ENCODE measurements at regions not wholly inside any gene's neighbourhood (a gene's known extent, or its start where the extent isn't known, plus 50 kb on each side); places are given as distances from the start of the nearest gene placed in this dataset.

GRCh38 chrX:110531873-110532580 is 173.4 kb downstream of the RTL9 start:
- TF ChIP-seq, protein P1, sequence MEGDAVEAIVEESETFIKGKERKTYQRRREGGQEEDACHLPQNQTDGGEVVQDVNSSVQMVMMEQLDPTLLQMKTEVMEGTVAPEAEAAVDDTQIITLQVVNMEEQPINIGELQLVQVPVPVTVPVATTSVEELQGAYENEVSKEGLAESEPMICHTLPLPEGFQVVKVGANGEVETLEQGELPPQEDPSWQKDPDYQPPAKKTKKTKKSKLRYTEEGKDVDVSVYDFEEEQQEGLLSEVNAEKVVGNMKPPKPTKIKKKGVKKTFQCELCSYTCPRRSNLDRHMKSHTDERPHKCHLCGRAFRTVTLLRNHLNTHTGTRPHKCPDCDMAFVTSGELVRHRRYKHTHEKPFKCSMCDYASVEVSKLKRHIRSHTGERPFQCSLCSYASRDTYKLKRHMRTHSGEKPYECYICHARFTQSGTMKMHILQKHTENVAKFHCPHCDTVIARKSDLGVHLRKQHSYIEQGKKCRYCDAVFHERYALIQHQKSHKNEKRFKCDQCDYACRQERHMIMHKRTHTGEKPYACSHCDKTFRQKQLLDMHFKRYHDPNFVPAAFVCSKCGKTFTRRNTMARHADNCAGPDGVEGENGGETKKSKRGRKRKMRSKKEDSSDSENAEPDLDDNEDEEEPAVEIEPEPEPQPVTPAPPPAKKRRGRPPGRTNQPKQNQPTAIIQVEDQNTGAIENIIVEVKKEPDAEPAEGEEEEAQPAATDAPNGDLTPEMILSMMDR (IDR thresholded peaks at IDR 0.05; ENCODE audit: extremely low read depth in 1 of 2, insufficient read depth in 1 of 2, low read depth in 1 of 2, low read length in 2 of 2), result no peak
- TF ChIP-seq JUN (IDR thresholded peaks at IDR 0.05; ENCODE audit: borderline replicate concordance, insufficient read depth, insufficient read length, low read depth), result no peak
- TF ChIP-seq, protein P2, sequence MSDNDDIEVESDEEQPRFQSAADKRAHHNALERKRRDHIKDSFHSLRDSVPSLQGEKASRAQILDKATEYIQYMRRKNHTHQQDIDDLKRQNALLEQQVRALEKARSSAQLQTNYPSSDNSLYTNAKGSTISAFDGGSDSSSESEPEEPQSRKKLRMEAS (IDR thresholded peaks at IDR 0.05; ENCODE audit: insufficient read depth, insufficient read length), result no peak
- TF ChIP-seq GATA2 (IDR thresholded peaks at IDR 0.05; ENCODE audit: insufficient read depth, insufficient read length, low read depth, low read length), result no peak
- TF ChIP-seq EZH2 (IDR thresholded peaks at IDR 0.05; ENCODE audit: borderline replicate concordance, low read depth, low read length, severe bottlenecking), result no peak
- TF ChIP-seq POLR2AphosphoS5 (IDR thresholded peaks at IDR 0.05; ENCODE audit: insufficient read depth, low read depth, low read length), result no peak
